DMS 273 (cell line): ENCODE measurements at regions not wholly inside any gene's neighbourhood (a gene's known extent, or its start where the extent isn't known, plus 50 kb on each side); places are given as distances from the start of the nearest gene placed in this dataset.

Experiments used
- DNase-seq: peaks from one replicate; lab custom pipeline; 2025; ENCODE audit not compliant: unreplicated experiment; lab: John Stamatoyannopoulos, UW

DNA sequence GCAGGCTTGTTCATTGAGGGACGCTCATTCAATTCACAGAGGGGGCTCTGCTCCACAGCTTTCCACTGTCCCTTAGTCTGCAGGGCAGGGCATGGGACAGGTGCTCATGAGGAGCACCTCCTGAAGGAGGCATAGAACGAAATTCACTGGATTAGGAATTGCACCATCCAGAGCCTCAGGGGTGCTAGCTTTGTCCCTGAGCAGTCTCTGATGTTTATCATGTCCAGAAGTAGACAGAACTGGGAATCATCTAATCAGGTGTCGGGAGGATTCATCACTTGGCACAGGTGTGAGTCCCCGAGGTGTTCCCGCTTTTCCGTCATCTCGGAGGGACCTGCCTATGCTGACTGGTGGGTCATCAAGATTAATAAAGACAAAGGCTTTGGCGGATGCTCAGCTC, 321.4 kb downstream of the AJAP1 start:
- DNase-seq, result no peak

DNA sequence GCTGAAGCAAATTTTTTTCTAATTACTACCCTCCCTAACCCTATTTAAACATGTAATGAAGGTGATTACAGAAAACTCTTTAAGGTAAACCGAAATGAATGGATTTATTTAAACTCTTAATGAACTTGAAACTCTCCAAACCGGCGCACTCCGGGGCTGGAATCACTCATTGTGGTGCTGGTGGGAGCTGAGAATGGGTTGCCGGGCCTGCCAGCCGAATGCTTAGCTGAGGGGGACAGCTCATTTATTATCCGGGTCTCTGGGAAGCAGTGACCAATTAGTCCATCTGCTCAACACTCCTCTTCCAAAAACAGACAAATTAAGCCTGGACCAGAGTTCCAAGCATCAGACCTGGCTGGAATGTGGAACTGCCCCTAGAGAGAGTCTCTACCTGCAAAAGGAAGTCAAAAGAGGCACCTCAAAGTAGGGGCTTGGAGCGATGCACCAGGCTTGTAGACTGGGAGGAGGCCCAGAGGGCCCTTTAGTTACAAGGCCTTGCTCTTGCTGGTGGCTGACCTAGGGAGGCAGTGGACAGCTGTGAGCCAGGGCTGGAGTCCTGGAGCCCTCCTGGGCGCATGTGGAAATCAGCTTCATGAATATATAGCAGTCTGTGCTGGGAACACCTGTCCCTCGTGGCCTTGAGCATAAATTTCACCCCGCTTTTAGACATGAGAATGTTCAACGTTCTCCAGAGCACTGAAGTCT, 320.7 kb downstream of the AJAP1 start:
- DNase-seq, result no peak

DNA sequence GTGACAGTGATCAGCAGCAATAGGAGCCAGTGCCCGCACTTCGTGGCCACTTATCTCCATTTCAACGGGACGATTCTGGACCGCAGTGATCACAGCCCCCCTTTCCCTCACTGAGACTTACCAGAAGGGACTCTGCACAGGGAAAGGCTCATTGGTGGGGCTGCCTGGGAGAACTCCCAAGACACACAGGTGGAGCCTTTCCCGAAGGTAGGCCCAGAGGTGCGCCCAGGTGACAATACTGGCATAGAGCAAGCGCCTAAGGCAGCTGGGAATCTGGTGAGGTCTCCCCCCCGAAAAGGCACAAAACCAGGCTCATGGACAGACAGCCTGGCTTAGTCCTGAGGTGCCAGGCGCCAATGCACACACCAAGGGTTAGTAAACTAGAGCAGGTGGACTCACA, 318.9 kb downstream of the AJAP1 start:
- no peak for DNase-seq

DNA sequence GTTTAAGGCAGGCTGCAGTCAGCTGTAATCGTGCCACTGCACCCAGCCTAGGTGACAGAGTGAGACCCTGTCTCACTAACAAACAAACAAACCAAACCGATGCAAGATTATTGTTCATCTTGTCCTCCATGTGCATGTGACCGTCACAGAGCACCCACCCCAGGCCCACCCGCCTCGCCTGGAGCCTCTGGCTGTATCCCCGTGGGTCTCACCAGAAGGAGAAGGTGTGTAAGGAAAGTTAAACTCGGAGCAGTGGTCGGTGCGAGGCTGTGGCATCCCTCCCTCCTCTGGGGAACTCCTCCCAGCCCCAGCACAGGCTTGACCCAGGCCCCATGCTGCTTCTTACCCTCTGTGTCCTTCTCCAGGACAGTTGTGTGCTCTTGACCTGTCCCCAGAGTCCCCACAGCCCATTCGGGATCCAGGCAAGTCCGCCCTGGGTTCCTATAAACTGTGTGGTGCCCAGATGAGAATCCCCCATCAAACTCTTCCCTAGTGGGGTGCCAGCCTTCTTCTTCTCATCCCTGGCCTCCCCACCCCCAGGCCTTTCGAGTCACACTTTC, 318.4 kb downstream of the AJAP1 start:
- DNase-seq, result no peak

DNA sequence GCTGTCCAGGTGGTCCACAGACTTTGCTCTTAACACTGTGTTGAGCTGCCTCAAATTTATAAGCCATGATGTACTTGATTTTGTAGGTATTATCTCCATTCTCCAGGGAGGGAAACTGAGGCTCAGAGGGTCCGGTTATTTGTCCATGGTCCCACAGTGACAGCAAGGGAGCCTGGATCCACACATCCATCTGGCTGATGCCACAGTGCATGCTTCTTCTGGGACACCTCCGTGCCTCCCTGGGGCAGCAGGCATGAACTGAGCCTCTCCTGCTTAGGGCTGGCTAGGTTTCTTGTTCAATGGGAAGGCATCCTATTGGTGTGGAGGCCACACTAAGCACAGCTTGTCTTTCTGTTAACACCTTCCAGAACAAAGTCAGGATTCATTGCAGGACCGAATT, 317.3 kb downstream of the AJAP1 start:
- DNase-seq, result no peak

DNA sequence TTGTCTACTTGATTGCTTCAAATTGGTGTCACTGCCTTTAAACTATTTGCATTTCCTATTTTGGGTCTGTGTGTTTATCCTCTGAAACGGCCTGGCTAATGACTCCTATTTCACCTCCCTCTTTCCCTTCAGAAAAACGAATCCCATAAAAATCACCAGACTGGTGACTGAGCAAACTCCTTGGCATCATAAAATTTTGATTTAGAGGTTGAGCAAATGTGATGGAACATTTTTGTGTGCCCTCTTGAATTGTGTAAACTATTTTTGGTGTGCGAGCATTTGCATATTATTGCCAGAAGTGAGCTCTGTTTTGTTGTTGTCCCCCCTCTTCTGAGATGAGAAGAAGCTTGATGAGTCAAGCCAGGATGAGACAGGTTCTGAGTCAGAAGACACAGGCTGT, 316.1 kb downstream of the AJAP1 start:
- DNase-seq, result no peak

DNA sequence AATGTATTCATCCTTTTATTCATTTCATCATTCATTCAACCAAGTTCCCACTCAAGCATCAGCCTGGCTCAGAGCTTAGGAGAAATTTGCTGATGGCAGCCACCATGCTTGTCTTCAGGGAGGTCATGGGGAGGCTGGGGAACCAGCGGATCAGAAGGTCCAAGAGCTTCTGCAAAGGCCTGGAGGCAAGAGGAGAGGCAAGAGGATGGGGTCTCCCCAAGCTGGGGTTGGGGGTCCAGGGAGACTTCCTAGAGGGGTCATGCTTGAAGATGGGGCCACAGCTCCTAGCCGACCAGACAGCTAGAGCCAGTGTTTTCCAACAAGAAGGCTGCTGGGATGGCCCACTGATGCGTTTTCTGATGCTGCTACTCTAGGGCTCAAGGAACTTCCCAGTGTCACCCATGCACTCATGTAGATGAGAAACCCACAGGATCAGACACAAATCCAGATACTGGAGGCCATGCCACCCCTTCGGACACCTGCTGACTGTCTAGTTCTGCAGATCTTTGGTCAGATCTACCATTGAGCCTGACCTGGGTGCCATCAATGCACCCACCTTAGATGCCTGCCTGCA, 315.2 kb downstream of the AJAP1 start:
- no peak for DNase-seq

DNA sequence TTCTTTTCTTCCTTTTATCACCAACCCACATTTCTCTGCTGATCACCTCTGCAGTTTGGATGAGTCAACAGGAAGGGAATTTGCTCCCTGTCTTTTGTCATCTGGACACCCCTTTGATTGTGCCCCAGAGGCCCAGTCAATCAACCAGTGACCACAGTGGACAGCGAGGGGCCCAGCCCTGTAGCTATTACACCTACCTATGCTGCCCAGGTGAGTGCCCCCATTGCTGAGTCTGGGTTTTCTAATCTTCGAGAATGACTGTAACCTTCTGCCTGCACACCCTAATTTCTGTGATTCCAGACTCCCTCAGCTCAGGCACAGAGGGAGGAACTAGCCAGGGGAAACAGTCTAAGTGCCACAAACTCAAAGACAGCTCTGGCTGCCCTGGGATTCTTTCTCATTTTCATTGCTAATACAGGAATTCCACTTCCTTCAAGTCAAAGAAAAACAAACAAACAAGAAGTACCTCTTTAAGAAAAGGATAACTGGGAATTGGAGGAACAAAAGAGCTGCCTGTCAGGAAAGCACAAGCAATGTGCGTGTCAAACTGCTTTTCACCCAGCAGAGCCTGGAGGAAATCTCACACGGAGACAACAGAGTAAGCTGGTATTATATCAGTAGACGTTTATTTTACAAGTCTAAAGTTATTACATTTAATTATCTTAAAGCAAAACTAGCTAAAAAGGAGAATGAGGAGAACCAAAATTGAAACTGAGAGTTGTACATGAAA, 311.1 kb downstream of the AJAP1 start:
- DNase-seq, result no peak

DNA sequence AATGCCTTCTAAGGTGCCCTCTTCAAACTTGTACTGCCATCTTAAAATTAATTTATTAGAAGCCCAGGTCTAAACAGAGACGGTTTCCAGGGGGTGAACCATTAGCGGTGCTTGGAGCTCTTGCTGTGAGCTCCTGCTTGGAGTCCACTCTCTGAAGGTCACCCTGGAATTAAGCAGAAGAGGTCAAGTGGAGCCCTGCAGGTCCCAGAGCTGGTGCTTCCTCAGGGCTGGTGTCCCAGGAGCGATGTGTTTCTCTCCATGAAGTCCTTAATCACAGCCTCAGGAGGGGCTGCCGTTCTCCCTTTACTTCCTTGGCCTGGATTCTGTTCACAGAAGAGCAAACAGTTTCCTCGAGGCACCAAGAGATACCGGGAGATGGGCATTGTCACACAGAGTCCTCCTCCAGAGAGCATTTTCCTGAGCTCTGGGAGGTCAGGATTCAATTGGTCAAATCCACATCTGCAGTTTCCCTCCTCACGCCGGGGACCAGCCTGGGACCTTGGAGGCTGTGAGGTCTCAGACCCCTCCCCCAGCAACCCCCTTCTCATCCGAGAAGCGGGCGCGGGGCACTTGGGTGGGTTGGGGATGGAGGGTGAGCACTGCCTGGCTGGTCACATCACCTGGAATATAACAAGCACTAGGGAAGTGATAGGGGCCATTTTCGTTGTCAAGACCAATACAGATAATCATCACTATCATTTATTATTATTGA, 310.4 kb downstream of the AJAP1 start:
- DNase-seq, result no peak

DNA sequence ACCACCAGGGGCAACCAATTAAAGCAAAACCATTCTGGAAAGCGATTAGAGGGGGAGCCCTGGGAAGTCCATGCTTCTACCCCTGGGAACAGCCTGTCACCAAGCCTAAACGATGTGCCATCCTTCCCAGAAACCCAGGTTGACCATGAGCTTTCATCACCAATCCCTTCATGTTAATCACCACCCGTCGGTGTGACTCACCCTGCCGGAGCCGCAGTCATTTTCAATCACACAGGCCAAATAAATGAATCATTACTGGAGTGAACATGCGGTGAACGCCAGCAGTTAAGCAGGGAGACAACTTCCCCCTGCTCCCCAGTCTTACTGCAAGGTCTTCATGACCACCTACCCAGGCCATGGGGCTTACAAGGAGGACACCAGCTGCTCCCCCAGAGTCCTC, 308.8 kb downstream of the AJAP1 start:
- DNase-seq, result no peak

DNA sequence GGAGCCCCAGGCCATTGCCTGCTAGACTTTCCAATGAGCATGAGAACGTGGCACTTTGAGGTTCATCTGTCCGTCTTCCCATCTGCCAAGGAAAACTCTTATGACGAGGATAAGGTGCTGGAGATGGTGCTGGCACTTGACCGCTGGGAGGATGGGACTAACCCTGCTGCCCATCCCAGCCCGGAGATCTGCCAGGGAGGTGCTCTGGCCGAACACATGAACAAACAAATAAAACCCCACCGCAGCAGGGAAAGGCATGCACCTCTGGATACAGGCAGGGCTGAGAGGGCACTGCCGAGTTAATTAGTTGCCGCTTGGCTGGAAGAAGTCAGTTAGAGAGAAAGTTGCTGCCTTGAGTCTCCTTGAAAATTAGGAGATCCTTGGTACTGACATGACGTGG, 308.4 kb downstream of the AJAP1 start:
- DNase-seq, result no peak

DNA sequence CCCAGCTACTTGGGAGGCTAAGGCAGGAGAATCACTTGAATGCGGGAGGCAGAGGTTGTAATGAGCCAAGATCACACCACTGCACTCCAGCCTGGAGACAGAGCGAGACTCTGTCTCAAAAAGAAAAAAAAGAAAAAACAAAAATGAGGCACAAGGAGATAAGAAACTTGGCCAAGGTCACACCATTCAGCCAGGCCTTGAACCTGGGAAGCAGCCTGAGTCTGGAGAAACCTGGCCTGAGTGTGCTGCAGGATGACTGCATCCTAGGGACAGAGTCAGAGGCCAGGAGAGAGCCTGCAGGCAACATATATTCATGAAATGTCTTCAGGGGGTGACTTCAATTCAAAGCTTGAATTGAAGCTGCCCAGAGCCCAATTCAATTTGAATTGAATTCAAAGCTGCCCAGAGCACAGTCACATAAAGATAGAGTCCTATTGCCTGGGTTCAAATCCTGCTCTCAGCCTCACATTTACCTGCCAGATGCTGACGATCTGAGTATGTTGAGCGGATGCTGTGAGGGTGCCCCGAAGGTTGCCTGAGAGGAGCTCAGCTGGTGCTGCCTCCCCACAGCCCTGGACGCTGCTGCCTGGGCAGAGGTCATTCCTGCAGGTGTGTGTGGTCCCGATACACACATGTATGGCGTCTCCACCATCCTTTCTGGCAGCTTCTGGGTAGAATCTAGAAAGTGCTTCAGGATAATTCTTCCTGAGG, 307.7 kb downstream of the AJAP1 start:
- no peak for DNase-seq

DNA sequence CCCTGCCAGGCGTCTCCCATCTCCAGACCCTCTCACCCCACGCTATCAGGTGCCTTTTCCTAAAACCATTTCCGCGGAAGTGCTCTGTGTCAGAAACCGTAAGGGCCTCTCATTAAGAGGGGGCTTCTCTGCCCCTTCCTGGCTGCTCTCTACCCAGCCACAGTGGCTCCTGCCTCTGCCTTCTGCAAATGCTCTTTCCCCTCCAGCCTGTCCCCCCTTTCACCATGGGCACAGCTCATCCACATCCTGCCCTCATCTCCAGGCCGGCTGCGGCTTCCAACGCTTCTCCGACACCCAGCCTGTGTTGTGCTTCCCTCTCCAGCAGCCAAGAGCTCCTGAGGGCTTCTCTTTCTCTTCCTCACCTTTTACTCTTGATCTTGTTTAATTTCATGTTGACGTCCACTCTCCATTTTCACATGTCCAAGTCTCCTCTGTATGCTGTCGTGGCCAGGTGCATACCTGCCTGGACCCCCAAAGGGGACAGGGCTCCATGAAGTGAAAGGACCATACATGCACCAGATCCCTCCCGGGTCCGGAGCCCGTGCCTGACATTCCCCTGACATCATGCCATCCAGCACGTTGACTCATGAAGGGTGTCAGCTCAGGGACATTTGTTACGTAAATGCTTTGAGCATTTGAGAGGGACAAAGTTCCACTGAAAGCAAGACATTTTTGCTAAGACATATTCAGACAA, 306.5 kb downstream of the AJAP1 start:
- no peak for DNase-seq

DNA sequence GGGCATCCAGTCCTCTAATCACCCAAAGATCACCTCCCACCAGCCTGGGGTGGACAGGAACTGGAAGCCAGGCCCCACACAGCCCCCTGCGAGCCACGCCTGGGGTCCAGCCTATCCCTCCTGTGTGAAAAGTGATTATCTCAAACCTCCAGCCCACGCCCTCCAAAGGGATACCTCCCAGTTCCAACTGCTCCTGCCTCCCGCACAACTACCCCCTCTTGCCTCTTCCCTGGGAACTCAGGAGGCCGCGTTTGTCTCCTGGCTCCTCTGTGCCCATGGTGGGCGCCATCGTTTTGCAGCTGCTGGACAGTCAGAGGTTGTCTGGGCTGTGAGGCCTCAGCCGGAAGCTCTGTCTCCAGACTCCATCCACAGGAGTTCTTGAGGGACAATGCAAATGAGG, 305.9 kb downstream of the AJAP1 start:
- no peak for DNase-seq

DNA sequence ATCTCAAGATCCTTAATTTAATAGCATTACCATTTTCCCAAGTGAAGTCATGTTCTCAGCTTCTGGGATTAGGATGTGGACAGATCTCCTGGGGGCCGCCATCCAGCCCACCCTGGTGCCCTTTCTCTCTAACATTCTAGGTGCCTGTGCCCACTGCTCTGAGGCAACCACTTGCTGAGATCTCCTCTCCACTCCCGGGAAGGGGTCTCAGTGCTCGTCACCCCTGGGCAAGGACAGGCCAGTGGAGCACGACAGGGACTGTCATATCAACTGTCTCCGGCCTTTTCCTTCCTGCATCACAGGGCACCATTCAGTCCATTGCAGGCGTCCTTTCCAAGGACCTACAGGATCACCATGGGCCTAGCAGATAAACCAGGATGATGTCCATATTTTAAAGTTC, 304.8 kb downstream of the AJAP1 start:
- DNase-seq, result no peak

DNA sequence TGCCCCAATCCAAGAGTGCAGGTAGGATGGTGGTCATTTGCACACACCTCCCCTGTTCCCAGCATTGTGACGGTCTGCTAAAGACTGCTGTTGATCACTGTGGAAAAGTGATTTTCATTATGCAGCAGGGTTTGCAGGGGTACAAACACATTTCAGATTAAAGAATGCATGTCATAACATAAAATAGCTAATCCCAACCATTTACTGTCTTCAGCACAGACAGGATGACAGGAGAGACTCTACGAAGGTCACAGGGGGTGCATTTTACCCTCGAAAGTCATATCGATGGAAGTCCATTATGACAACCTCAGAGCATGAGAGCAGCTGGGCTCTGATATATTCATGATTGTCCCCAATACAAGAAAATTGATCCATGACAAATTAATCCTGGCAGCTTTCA, 302.6 kb downstream of the AJAP1 start:
- no peak for DNase-seq

DNA sequence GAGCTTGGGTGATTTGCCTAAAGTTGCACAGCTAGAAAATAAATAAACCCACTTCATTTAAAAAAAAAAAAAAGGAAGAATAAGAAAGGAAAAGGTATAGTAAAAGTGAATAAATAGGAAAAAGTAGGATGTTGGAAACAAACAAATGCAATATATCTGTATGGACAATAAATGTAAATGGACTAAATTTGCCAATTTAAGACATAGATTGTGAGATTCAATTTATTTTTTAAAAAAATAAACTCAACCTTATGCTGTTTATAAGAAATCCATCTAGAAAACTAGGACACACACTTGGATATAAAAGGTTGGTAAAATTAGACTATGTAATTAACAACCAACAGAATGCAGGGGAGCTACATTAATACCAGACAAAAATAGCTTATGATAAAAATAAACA, 300.0 kb downstream of the AJAP1 start:
- DNase-seq, result no peak

DNA sequence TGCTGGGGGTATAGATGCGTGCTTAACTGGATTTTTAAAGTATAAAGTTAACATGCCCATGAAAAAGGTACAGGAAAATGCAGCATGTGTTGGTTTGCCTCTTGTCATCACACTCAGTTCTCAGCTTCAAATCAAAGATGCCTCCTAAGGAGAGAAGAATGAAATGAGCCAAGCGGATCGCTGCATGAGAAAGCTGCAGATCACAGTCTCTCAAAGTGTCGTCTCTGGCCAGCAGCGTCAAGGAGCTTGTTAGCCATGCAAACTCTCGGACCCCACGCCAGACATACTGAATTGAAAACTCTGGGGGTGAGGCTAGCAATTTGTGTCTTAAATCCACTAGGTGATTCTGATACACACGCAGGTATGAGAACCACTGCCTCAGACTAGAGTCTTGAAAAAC, 297.2 kb downstream of the AJAP1 start:
- no peak for DNase-seq

DNA sequence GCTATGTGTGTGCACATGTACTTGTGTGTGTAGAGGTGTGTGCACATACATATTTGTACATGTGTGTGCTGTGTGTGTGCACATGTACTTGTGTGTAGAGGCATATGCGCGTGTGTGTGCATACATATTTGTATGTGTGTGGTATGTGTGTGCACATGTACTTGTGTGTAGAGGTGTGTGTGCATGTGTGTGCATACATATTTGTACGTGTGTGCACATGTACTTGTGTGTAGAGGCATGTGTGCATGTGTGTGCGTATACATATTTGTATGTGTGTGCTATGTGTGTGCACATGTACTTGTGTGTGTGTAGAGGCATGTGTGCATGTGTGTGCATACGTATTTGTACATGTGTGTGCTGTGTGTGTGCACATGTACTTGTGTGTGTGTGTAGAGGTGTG, 291.9 kb downstream of the AJAP1 start:
- no peak for DNase-seq

DNA sequence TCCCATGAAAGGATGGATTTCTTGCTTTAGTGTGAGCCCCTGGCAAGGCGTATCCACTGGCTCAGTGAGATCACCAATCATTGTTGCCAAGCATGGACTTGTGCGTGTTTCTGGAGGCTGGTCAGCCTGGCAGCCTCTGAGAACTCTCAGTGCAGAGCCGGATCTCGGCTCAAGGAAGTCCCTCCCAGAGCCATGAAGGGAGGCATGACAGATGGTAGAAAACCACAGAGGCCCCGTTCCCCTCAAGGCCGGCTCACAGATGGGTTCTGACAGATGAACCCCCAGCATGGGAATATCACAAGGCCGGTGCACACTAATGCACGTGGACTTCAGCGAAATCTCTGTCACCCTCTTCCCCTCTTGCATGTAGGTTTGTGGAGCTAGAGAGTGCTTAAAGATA, 290.5 kb downstream of the AJAP1 start:
- no peak for DNase-seq
